ENCODE measurements at regions not wholly inside any gene's neighbourhood (a gene's known extent, or its start where the extent isn't known, plus 50 kb on each side); places are given as distances from the start of the nearest gene placed in this dataset.

DNA sequence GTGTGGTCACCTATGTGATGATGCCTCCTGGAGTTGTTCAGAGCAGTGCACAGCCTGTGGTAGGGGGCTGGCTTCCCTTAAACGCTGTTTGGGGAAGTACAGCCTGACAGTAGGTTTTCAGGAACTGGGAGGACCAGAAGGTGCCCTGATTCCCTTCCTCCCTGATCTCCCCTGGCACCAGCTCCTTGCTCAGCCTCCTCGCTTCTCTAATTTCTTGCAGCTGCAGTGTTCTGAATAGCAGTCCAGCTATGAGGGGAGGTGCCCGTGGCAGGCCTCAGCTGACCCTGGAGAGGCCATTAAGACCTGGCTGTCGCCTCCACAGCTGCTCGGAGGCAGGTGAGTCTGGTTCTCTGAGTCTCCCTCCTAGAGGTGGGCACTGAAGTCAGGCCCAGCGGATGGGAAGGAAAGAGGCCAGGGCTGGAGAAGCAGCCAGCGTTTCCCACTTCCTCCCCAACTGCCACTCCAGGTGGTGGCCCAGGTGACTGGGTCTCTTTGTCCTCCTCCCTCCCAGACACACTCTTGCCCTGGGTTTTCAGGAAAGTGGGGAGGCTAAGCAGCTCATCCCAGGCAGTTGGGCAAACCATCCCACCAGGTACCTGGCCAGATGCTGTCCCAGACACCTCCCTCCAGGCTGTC is 52.0 kb upstream of the RPL11 start:
- DNase-seq = no peak

DNA sequence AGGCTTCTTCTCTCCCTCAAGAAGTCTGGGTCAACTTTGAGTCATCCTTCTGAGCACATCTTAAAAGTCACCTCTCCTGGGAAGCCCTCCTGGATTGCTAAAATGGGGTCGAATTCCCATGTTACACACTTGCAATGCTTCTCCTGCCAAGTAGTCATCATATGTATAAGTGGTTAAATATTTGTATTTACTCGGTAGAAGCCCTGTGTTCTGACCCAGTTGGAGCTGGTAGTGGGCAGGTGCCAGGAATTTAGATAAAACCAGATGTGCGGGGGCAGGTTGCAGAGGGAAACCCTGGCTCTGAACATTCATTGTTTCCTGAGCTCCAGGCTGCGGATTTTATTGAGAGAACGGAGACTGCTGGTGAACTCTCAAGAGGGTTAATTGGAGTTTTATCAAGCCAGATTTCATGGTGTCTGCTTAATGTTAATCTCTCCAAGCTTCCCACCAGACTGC is 52.8 kb upstream of the RPL11 start:
- DNase-seq = no peak

DNA sequence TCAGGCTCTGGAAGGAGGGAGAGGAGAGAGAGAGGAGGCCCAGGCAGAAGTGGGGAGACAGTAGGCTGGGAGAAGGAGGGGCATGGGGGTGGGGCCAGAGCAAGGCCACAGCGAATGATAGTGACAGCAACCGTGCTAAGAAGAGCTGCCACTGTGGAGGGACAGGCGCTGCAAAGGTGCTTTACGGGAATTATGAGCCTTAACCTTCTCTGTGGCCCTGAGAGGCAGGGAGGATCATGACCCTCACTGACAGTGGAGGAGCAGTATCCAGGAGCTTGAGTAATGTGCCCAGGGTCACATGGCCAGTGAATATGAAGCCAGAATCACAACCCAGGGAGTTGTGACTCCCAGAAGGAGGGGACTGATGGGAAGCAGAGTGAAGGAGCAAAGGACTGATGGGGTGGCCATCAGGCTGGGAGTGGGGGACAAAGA is 53.4 kb upstream of the RPL11 start:
- DNase-seq = no peak

DNA sequence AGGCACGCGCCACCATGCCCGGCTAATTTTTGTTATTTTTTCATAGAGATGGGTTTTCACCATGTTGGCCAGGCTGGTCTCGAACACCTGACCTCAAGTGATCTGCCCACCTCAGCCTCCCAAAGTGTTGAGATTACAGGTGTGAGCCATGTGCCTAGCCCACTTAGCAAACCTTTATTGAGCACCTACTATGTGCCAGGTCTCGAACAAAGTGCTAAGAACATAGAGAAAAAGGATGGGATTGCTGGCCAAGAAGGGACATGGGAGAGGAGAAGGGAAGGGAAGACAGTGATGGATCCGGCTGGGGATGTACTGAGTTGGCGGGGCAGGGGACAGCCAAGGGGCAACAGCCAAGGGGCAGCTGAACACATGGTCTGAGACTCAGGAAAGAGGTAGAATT is 55.6 kb upstream of the RPL11 start:
- DNase-seq = no peak

DNA sequence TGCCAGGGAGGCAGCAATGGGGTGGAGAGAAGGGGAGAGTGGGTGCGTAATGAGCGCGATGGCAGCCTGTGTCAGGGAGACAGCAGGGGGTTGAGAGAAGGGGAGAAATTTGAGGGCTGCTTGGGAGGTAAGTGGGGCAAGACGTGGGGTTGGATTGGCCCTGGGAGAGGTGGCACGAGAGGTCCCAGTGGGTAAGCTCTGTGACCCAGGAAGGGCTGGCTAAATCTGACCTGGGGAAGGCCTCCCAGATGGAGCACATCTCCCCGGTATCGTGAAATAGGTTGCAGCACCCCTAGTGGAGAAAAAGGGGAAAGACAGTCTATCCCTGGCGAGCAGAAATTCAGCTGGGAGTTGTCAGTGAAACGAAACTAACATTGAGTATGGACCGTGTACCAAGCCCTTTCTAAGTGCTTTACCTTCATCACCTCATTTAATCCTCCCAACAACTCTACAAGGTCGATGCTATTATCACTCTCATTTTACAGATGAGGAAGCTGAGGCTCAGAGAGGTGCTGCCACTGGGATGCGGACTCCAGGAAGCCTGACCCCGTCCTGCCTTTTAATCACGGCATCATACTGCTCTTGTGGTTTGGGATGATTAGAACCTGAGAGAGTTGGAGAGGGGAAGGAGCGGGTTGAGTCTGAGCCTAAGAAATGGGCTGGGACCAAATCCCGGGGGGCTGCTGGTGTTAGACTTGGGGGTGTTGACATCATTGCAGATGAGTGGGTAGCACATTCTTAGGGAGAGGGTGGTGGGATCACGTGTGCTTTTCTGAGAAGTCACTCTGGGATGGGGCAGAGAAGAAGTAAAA is 56.6 kb upstream of the RPL11 start:
- peak; percentile 50 for DNase-seq

DNA sequence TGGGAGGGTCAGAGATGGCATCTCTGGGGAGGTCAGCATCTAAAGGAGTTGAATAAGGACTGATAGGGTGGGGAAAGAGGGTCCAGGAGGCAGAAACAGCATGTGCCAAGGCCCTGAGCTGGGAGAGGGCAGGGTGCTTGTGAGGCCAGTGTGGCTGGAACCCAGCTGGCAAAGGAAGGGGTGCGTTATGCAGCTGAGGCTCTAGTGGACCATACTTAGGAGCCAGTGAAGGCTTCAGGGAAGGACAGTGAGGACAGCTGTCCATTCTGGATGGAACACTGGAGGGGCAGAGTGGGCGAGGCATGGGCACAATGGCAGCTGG is 57.1 kb upstream of the RPL11 start:
- DNase-seq = no peak

DNA sequence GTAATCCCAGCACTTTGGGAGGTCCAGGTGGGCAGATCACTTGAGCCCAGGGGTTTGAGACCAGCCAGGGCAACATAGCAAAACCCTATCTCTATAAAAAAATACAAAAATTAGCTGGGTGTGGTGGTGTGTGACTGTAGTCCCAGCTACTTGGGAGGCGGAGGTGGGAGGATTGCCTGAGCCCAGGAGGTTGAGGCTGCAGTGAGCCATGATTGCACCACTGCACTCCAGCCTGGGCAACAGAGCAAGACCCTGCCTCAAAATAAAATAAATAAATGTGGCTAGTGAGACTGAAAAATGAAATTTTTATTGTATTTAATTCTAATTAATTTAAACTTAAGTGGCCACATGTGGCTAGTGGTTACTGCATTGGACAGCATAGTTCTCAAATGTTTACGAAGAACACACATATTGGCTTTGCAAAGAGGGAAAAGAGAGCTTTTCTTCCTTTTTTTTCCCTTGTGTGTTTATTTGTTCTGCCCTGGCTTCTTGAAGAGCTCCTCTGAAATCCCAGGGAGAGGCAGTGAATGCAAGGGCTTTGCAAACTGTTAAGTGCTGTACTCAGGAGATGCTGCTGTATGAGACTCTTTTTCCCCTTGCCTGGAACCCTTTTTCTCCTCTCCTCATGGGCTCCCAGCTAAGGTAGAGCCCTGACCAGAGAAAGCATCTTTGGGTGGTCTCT is 59.0 kb upstream of the RPL11 start:
- DNase-seq = no peak

DNA sequence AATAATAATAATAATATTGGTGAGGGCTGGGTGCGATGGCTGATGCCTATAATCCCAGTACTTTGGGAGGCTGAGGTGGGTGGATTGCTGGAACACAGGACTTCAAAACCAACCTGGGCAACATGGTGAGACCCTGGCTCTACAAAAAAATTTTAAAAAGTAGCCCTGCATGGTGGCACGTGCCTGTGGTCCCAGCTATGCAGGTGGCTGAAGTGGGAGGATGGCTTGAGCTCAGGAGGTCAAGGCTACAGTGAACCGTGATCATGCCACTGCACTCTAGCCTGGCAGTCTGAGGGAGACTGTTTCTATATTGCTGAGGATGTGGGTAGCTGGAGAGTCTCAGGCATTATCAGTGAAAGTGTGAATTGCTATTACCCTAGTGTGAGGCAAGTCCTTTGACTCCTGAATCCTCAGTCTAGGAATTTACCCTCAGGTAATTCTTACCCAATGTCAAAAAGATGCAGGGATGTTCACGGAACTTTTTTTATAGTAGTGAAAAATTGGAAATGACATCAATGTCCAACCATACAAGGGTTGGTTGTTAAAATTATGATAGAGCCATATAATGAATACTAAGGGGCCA is 61.8 kb upstream of the RPL11 start:
- DNase-seq = no peak

DNA sequence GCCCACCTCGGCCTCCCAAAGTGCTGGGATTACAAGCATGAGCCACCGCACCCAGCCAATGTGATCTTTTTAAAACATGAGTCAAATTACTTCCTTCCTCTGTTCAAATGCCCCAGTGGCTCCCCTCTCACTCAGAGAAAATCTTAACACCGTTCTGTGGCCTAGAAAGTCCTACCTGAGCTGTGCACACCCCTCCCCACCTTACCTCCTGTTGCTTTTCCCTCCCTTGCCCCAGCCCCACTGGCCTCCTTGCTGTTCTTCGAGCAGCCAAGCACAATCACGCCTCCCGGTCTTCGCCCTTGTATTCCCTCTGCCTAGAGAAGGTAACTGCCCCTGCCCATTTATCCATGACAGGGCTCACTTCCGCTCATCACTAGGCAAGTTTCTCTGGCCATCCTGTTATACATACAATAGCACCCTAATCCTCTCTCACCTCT is 62.6 kb upstream of the RPL11 start:
- no peak for DNase-seq

DNA sequence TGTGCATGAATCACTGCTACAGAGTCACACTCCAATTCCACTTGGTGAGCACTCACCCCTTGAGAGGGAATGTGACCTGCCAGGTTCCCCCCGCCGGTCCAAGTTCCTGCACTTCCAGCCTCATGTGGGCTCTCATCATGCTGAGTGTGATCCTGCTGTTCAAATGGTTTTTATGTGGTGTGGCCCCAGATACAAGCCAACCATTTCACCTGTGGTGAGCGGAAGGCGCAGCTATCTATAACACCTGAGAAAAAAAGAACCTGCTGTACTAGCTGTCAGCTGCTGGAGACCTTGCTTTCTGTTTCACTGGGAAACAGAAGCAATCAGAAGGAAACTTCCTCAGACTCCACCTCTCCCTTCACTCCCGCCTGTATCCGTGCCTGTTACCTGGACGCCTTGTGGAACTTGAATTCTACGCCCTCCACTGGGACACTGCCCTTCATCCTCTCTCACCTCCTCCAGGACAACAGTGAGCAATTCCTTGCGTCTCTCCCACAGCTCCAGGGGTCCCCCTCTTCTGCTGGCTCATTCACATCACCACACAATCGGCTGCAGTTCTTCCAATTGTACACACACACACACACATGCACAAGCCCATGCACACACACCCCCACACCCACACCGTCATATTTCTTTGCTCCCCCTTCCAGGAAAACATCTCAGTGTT is 64.4 kb upstream of the RPL11 start:
- DNase-seq = no peak

DNA sequence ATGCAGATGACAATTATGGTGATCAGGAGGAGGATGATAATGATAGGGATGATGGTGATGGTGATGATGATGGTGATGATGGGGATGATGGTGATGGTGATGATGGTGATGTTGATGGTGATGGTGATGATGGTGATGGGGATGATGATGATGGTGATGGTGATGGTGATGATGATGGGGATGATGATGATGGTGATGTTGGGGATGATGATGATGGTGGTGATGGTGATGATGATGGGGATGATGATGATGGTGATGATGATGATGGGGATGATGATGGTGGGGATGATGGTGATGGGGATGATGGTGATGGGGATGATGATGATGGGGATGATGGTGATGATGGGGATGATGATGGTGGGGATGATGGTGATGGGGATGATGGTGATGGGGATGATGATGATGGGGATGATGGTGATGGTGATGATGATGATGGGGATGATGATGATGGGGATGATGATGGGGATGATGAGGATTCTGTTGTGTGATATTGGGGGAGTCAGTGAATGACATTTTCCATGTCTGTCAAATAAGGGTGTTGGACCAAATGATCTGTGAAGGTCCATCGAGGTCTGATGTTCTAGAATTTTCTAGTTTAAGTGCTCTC is 65.6 kb upstream of the RPL11 start:
- DNase-seq = no peak

DNA sequence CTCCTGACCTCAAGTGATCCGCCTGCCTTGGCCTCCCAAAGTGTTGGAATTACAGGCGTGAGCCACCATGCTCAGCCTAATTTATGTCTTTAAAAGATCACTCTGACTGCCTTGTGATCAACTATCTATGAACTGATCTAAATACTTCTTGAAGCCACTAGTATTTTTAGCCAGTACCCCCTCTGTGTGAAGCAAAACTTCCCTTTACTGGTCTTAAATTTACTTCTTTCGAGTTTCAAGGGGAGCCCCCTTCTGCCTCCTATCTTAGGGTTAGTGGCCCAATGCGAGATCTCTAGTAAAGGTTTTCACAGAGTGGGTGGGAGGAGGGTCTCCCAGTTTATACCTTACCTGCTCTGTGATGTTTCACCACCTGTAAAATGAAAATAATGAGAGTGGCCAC is 66.1 kb upstream of the RPL11 start:
- DNase-seq = no peak

DNA sequence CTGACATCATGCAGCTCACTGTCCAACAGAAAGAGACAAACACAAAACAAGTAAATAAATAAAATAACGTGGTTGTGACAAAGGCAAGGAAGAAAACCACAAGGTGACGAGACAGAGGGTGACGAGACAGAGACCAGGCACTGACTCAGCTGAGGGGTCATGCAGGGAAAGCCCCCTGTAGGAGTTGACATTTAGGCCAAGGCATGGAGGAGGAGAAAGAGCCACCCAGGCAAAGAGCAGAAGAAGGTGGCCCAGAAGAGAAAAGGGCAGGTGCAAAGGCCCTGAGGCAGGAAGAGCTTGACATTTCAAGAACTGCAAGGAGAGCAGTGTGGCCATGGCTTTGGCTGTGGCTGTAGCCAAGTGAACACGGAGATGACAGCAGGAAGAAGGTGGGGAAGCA is 65.1 kb upstream of the ID3 start:
- DNase-seq = no peak

DNA sequence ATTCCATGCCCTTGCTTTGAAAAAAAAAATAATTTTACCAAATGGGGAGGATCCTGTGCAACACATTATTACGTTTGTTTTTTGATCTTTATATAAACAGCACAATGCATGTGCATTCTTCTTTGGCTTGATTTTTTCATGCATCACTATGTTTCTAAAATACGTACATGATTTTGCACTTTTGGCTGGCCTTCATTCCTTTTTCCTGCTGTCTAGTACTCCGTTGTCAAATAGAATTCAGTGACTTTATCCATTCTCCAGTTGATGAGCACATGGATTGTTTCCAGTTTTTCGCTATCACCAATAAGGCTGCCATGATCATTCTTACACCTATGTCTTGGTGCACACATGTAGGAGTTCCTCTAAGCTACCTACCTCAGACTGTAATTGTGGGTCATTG is 63.0 kb upstream of the ID3 start:
- no peak for DNase-seq

DNA sequence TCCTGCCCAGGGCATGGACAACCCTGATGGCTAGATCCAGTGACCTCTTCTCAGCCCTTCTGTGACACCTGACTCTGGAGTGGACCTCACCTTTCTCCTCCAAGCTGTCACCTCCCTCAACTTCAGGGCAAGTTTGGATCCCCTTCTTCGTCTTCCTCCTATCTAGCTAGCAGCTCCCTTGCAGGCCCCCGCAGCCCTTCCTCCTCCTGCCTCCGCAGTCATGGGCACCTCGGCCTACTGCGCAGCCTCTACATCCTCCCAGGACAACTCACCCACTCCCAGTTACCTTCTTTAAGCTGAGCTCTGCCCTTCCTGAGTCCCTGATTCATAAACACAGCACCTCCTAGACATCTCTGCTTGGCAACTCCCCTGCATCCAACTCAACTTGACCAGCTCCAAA is 61.3 kb upstream of the ID3 start:
- DNase-seq = no peak

DNA sequence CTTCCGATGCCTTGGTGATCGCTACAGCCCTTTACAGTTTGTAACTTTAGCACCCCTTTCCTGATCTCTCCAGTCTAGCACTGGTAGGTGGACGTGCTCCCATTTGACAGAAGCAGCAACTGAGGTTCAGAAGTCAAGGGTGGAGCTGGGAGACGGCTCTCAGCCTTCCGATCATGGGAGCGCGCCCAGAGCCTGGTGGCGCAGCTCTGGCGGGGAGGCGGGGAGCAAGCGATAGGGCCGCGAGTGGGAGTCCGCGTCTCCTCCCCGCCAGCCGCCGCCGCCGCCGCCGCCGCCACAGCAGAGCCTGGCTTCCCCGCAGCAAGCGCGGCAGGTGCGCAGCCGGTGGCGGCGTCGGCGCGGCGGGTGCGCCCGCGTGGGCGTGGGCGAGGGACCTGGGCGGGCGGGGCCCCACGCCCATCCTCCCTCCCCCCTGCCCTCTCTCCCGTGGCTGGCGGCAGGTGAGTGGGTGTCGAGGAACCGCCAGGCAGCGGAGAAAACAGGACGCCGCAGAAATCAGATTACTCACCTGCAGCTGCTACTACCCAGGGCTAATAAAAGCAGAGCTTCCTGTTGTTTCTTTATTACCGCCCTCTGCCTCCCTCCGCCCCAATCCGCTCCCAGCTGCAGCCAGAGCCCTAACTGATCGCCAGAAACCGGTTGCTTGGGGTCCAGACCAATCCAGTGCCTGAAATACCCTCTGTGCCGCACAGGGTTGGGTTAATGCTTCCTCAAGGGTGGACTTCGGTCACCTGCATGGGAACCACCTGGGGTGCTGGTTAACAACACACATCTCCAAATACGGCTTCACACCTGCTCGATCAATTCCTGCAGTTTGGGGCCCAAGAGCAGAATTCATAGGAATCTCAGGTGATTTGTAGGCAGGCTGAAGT is 60.2 kb upstream of the ID3 start:
- DNase-seq = peak; percentile 60

DNA sequence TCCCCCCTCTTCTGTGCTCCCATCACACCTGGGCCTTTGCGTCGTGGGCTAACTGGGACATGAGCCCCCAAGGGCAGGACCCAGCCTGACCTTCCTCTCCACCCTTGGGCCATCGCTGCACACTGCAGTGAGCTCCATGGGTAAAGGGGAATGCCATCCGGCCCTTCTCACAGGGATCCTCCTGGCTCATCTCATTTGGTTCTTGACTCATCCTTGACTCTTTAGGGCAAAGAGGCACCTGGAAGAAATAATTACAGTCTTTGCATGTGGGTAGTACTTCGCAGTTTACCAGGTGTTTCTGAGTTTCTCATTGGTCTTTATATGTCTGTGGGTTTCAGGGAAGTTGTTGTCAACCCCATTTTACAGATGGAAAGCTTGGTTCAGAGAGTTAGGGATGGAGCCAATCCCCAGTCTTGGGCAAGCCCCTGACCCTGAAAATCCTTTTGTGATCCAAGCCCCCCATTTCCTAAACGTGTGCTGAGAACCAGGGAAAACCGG is 59.3 kb upstream of the ID3 start:
- DNase-seq = no peak

DNA sequence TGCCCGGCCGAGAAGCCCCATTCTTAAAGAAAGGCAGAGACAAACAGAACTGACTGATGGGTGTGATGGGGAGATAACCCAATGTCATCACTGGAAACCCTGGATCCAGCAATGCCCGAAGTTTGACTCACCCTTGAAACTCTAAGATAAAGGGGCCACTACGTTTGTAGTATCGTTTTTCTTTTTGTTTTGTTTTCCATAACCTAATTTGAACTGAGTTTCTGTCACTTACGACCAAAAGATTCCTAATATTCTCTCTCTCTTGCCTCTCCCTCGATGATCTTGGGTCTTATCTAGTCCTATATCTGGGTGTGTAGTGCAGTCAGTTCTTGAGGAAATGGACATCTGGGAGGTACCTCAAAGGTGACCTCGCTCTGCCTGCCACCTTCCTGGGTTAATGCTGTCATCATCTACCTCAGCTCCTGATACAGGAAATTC is 57.8 kb upstream of the ID3 start:
- no peak for DNase-seq

DNA sequence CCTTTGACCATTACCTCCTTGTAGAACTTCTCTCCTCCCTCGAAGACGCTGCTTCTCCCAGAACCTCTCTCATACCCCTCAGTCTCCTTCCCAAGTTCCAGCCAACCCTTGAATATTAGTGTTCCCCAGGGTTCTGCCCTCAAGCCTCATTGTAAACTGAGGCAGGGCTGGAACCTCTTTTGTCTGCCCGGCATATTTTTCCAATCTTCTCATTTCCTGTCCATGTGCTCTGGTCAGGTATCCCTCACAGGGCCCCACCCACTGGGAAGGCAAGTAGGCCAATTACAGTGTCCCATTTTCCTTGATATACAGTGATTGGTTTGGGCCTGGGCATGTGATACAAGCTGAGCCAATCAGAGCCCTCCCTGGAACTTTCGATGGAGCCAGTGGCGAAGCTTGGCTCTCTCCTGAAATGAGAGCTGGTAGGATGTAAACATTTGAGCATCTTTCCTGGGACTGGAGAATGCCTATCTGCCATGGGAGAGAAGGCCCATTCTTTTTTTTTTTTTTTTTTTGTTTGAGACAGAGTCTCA is 57.1 kb upstream of the ID3 start:
- no peak for DNase-seq

DNA sequence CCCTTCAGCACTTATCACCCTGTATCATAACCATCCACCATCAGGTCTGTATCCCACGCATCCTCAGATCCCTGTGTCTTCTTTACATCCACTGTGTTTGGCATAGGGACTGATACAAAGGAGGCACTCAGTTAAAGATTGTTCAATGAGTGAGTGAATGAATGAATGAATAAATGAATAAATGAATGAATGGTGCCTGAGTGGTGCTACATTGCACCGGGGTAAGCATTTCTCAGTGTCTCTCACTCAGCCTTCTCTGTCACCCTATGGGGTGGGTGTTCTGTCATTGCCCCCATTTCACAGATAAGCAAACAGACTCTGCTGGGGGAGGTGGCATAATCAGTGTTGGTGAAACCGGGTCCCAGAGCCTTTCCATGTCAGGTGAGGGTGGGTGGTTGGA is 56.6 kb upstream of the ID3 start:
- no peak for DNase-seq

DNA sequence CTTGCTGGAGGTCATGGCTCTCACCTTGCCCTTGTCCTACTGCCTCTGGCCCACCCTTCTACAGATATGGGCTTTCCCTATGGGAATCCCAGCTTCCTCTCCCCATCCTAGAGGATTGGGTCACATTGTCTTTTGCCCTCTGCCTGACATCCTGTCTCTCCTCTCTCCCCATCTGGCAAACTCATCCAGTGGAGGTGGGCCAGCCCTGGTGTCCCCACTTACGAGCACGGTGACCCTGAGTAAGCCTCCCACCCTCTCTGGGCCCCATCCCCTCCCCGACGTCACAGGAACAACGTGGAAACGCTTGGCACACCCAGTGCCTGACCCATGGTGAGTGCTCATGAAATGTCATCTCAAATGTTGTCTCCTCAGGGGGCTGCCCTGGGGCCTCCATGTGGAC is 56.1 kb upstream of the ID3 start:
- no peak for DNase-seq

Measured in SHP77 treated with DMSO at 0.1 percent for 48 hours (cell line).